ENCODE measurements at regions not wholly inside any gene's neighbourhood (a gene's known extent, or its start where the extent isn't known, plus 50 kb on each side); places are given as distances from the start of the nearest gene placed in this dataset.

GRCh38 chr2:5132281-5132680, 559.9 kb upstream of the SOX11 start:
- no peak for TF ChIP-seq ZNF513 (tag by site-specific recombination; IDR thresholded peaks at IDR 0.05)
- no peak for TF ChIP-seq CTCF (tag by site-specific recombination; IDR thresholded peaks at IDR 0.05)
- no peak for TF ChIP-seq ZNF18 (tag by site-specific recombination; IDR thresholded peaks at IDR 0.05)
- TF ChIP-seq YY1 (tag by site-specific recombination; IDR thresholded peaks at IDR 0.05): no peak
- TF ChIP-seq ZNF629 (tag by site-specific recombination; IDR thresholded peaks at IDR 0.05): no peak
- TF ChIP-seq ZNF274 (IDR thresholded peaks at IDR 0.05; ENCODE audit: low read length): no peak
- TF ChIP-seq ZNF274 (tag by site-specific recombination; IDR thresholded peaks at IDR 0.05; ENCODE audit: borderline replicate concordance): no peak
- no peak for TF ChIP-seq TCF7L2 (IDR thresholded peaks at IDR 0.05; ENCODE audit: borderline replicate concordance, low read depth, low read length)
- TF ChIP-seq SP2 (tag by site-specific recombination; IDR thresholded peaks at IDR 0.05): no peak
- no peak for TF ChIP-seq KLF1 (tag by site-specific recombination; IDR thresholded peaks at IDR 0.05)
- no peak for TF ChIP-seq ZNF48 (tag by site-specific recombination; IDR thresholded peaks at IDR 0.05)
- no peak for TF ChIP-seq ZNF580 (tag by site-specific recombination; IDR thresholded peaks at IDR 0.05)
- no peak for TF ChIP-seq ZNF549 (tag by site-specific recombination; IDR thresholded peaks at IDR 0.05)
- no peak for TF ChIP-seq ZBTB20 (tag by site-specific recombination; IDR thresholded peaks at IDR 0.05)
- no peak for TF ChIP-seq WT1 (tag by site-specific recombination; IDR thresholded peaks at IDR 0.05)
